GM12873 (cell line): ENCODE measurements at regions not wholly inside any gene's neighbourhood (a gene's known extent, or its start where the extent isn't known, plus 50 kb on each side); places are given as distances from the start of the nearest gene placed in this dataset.

Experiments
- CTCF ChIP-seq: IDR thresholded peaks from 2 replicates; pipeline ENCODE4 v1.5.1; 2012; ENCODE audit warnings: low read depth, mild to moderate bottlenecking, moderate library complexity, low read length, control low read depth; ENCODE audit not compliant: insufficient read depth; ENCODE audit errors: missing control alignments

- TF ChIP-seq CTCF, result no peak
Measured at GRCh38 chr5:130529111-130529510, 624.8 kb downstream of the CHSY3 start.

DNA sequence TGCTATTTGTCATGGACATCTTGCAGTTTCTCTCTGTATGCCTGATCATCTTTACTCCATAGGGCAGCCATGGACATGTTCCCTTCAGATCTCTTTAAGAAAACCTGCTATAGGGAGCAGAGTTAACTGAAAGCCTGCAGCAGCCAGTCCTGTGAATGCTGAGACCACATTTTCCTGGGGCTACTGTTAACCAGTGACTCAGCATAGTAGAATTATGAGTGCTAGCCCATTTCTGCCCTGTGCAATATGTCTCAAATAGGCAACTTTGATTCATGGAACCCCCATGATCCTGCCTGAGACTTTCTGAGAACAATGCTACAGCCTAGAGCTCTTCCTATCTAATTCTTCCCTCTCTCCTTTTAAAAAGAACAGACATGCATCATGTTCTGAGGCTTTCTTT lies 624.2 kb downstream of the CHSY3 start:
- no peak for TF ChIP-seq CTCF

GRCh38 chr5:130526708-130527107 lies 622.4 kb downstream of the CHSY3 start:
- no peak for TF ChIP-seq CTCF

GRCh38 chr5:130520211-130520610 lies 615.9 kb downstream of the CHSY3 start:
- no peak for TF ChIP-seq CTCF

DNA sequence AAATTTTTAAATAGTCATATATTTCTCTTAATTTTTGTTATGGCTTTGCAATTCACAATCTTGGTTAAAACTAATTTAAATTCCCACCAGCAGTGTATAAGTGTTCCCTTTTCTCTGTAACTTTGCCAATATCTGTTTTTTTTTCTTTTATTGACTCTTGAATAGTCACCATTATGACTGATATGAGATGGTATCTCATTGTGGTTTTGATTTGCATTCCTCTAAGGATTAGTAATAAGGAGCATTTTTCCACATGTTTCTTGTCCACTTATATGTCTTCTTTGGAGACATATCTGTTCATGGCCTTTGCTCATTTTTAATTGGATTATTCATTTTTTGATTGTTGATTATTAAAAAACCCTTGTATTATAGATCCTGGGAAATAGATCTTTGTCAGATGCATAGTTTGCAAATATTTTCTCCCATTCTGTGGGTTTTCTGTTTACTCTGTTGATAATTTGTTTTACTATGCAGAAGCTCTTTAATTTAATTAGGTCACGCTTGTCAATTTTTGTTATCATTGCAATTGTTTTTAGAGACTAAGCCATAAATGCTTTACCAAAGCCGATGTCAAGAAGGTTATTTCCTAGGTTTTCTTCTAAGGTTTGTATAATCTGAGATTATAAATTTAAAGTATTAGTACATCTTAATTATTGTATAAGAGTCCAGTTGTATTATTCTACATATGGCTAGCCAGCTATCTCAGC lies 610.9 kb downstream of the CHSY3 start:
- TF ChIP-seq CTCF, result no peak

- no peak for TF ChIP-seq CTCF
Measured at GRCh38 chr5:130502702-130503101, 598.4 kb downstream of the CHSY3 start.

DNA sequence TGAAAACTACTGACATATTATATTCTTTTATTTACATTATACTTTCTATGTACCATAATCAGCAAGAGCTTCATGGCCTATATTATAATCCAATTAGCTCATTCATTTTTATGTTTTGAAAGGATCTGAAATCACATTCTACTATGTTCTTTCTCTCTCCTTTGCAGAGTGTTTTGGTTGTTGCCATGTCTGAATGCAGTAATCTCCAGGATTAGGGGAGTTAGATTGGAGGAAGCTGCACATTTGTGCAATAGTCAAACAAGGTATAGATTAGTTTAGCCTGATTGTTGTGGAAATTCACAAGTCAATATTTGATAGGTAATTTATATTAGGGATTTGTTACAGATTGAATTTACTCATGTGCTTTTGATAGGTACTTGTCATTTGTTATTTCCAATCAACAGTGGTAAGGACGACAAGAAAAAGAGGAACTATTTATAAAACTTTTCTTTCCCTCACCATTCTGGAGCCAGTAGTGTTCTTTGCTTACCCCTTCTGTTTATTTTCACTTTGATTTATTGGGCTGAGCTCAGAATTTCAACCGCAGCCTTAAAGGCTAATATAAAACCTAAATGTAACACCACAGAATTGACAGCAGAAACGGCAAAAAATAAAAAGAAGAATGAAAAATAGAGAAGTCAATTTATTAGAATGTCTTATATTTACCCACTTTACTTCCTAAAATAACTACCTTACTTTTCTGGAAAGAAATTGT lies 597.0 kb downstream of the CHSY3 start:
- no peak for TF ChIP-seq CTCF
